ENCODE measurements at regions not wholly inside any gene's neighbourhood (a gene's known extent, or its start where the extent isn't known, plus 50 kb on each side); places are given as distances from the start of the nearest gene placed in this dataset.

GRCh38 chr12:132410849-132411248, 79.1 kb upstream of the FBRSL1 start:
- Histone ChIP-seq H3K4me2 (ENCODE audit: control insufficient read depth, extremely low read depth, insufficient read depth, low read depth, low read length) (no peak overlapping the region), H3K27me3 (ENCODE audit: control insufficient read depth, extremely low read depth, insufficient read depth, low read length) (peaks cover 49% of the 10 kb centered on the region), H3K9me3 (ENCODE audit: control insufficient read depth, low read depth, low read length) (no peaks in the 10 kb centered on the region), H3K36me3 (ENCODE audit: control insufficient read depth in 2 of 2, extremely low read depth in 1 of 2, insufficient read depth in 2 of 2, low read length in 2 of 2) (no peaks in the 10 kb centered on the region), H3K4me3 (ENCODE audit: control insufficient read depth in 2 of 3, extremely low read depth in 1 of 3, insufficient read depth in 2 of 3, low read depth in 1 of 3, low read length in 3 of 3) (no peak overlapping the region), H4K20me1 (ENCODE audit: control insufficient read depth, extremely low read depth, insufficient read depth, low read length) (no peaks in the 10 kb centered on the region), H3K9me1 (ENCODE audit: control insufficient read depth, extremely low read depth, insufficient read depth, low read length) (no peaks in the 10 kb centered on the region), H3K9ac (ENCODE audit: control insufficient read depth, extremely low read depth, insufficient read depth, low read length) (no peak overlapping the region), H3K79me2 (ENCODE audit: control insufficient read depth, insufficient read depth, low read length) (no peaks in the 10 kb centered on the region), H2AFZ (ENCODE audit: control insufficient read depth, low read length) (no peak overlapping the region), H3K27ac (ENCODE audit: control insufficient read depth, insufficient read depth, low read length) (no peak overlapping the region), H3K4me1 (ENCODE audit: control insufficient read depth, extremely low read depth, insufficient read depth, low read length) (no peaks in the 10 kb centered on the region)
- TF ChIP-seq EZH2 (IDR thresholded peaks at IDR 0.05; ENCODE audit: low read length) (no peak), CTCF (optimal IDR thresholded peaks at IDR 0.05 in 1 of 3, IDR thresholded peaks at IDR 0.05 in 1 of 3, conservative IDR thresholded peaks at IDR 0.05 in 1 of 3; ENCODE audit: extremely low read depth in 1 of 3, insufficient read depth in 2 of 3, low read length in 3 of 3) (no peak)
- no peak for DNase-seq (ENCODE audit: low read depth, low spot score)
- dilution Hi-C loops (cut with MboI; ENCODE audit: extremely low pct_ligation_motif_present, low sequenced_read_pairs): no loop called here
- no peak for FAIRE-seq

DNA sequence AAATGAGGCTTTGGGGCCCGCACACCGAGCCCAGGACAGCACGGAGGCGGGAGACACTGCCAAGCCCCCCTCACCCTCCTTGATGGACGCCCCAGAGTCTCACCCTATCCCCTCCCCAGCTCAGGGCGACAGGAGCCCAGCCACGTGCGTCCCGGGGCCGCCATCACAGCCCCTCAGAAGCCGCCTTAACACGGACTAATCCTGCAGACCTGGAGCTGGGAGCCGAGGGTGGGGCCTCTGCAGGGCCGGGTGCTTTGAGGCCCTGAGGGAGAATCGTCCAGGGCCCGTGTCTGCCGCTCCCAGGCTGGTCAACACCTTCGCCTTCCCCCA, 79.7 kb upstream of the FBRSL1 start:
- DNase-seq (ENCODE audit: low read depth, low spot score) (no peak), FAIRE-seq (no peak)
- H3K4me1 ChIP-seq (ENCODE audit: control insufficient read depth, extremely low read depth, insufficient read depth, low read length): no peaks in the 10 kb centered on the region
- no peak overlapping the region for H3K27ac ChIP-seq (ENCODE audit: control insufficient read depth, insufficient read depth, low read length)
- H2AFZ ChIP-seq (ENCODE audit: control insufficient read depth, low read length): no peak overlapping the region
- H3K27me3 ChIP-seq (ENCODE audit: control insufficient read depth, extremely low read depth, insufficient read depth, low read length): peaks cover 47% of the 10 kb centered on the region
- no peaks in the 10 kb centered on the region for H3K79me2 ChIP-seq (ENCODE audit: control insufficient read depth, insufficient read depth, low read length)
- no peak overlapping the region for H3K9ac ChIP-seq (ENCODE audit: control insufficient read depth, extremely low read depth, insufficient read depth, low read length)
- H3K9me3 ChIP-seq (ENCODE audit: control insufficient read depth, low read depth, low read length): no peaks in the 10 kb centered on the region
- H4K20me1 ChIP-seq (ENCODE audit: control insufficient read depth, extremely low read depth, insufficient read depth, low read length): no peaks in the 10 kb centered on the region
- H3K4me2 ChIP-seq (ENCODE audit: control insufficient read depth, extremely low read depth, insufficient read depth, low read depth, low read length): no peak overlapping the region
- H3K9me1 ChIP-seq (ENCODE audit: control insufficient read depth, extremely low read depth, insufficient read depth, low read length): no peaks in the 10 kb centered on the region
- no peak for TF ChIP-seq EZH2 (IDR thresholded peaks at IDR 0.05; ENCODE audit: low read length)
- TF ChIP-seq CTCF (optimal IDR thresholded peaks at IDR 0.05 in 1 of 3, IDR thresholded peaks at IDR 0.05 in 1 of 3, conservative IDR thresholded peaks at IDR 0.05 in 1 of 3; ENCODE audit: extremely low read depth in 1 of 3, insufficient read depth in 2 of 3, low read length in 3 of 3): no peak
- no peak overlapping the region for H3K4me3 ChIP-seq (ENCODE audit: control insufficient read depth in 2 of 3, extremely low read depth in 1 of 3, insufficient read depth in 2 of 3, low read depth in 1 of 3, low read length in 3 of 3)
- no peaks in the 10 kb centered on the region for H3K36me3 ChIP-seq (ENCODE audit: control insufficient read depth in 2 of 2, extremely low read depth in 1 of 2, insufficient read depth in 2 of 2, low read length in 2 of 2)
- dilution Hi-C loops (cut with MboI; ENCODE audit: extremely low pct_ligation_motif_present, low sequenced_read_pairs): no loop called here

Measured in keratinocyte (primary cell).